Activated naive CD8-positive, alpha-beta T cell (primary cell): ENCODE measurements at regions not wholly inside any gene's neighbourhood (a gene's known extent, or its start where the extent isn't known, plus 50 kb on each side); places are given as distances from the start of the nearest gene placed in this dataset.
"Not testable (repeated sequence)": the region's sequence is repeated elsewhere in the genome, so short reads cannot be mapped to it uniquely, and the experiment has no call there.

Experiments used
- H3K27ac Mint-ChIP-seq: one replicate; pipeline ENCODE4 v1.8.0; 2021; ENCODE audit warnings: mixed read lengths
- H3K27me3 Mint-ChIP-seq: one replicate; pipeline ENCODE4 v1.8.0; 2021; ENCODE audit warnings: mixed read lengths
- H3K36me3 Mint-ChIP-seq: one replicate; pipeline ENCODE4 v1.8.0; 2021; ENCODE audit warnings: mixed read lengths
- H3K4me1 Mint-ChIP-seq: one replicate; pipeline ENCODE4 v1.8.0; 2021; ENCODE audit warnings: low read depth, mixed read lengths
- H3K4me3 Mint-ChIP-seq: one replicate; pipeline ENCODE4 v1.8.0; 2021; ENCODE audit warnings: mild to moderate bottlenecking, mixed read lengths
- H3K9me3 Mint-ChIP-seq: one replicate; pipeline ENCODE4 v1.8.0; 2021; ENCODE audit warnings: low read depth, mixed read lengths

DNA sequence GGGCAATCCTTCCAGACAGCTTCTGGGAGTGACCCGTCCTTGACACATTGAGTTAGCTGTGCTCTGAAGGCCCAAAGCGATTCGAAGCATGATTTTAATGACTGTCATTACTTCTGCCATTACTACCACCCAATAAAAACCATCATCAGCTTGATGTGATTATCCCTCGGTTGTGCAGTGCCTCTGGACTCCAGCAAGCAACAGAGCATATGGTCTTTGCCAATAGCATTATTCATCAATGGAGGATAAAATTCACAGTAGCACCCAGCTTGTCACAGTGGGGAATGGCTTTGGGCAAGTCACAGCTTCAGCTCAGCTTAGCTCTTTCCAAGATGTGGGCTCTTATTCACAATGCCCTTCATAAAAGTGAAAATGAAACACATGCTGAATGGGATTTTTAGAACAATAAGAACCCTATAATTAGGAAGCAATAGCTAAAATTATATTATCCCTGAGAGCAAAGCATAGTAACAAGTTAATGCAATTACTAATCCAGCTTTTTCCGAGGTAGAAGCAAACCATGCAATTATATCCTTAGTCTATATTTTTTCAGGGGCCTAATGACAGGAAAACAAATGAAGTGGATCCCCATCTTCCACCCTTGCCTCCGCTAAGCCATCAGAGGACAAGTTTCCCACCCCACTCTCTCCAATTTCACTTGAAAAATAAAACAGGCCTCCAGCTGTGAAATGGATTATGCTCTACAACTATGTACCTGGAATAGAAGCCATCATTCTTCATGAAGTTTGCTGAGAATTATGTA, 163.0 kb upstream of the EEA1 start:
- Mint-ChIP-seq H3K27me3 (no peaks in the 10 kb centered on the region), H3K4me1 (peaks cover 20% of the 10 kb centered on the region), H3K27ac (no peak overlapping the region), H3K9me3 (no peaks in the 10 kb centered on the region), H3K4me3 (no peak overlapping the region), H3K36me3 (peaks cover 2% of the 10 kb centered on the region)

DNA sequence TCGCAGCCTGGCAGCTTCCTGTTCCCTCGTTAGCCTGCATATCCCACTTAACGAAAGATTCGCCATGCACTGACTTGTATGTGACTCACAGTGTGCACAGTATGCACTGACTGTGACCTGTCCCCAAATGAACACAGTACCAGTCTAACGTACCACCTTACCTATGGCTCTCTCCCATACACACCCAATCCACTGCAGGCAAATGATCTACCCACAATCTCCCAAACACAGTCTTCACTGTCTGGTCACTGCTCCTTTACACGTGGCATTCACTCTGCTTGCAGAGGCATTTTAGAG, 163.5 kb upstream of the EEA1 start:
- Mint-ChIP-seq H3K36me3 (peaks cover 2% of the 10 kb centered on the region), H3K4me1 (peaks cover 20% of the 10 kb centered on the region), H3K4me3 (no peak overlapping the region), H3K27me3 (no peaks in the 10 kb centered on the region), H3K9me3 (no peaks in the 10 kb centered on the region), H3K27ac (peak overlapping the region; percentile 52)

DNA sequence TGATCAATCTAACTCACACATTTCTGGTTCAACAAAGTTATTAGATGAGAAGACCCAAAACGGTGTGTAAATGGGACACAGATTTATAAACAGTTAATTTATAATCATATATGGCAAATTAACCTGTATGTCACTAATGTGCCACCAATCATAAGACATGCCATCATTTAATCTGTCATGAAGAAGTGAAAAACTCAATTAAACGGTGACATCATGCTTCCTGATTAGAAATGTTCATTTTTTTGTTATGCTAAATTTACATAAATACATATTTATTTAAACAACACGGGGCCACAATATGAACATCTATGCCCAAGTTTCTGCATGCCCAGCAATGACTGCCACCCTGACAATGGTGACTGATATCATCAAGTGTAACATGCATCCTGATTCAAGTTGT, 164.1 kb upstream of the EEA1 start:
- Mint-ChIP-seq H3K27ac (no peak overlapping the region), H3K9me3 (no peaks in the 10 kb centered on the region), H3K4me1 (peaks cover 22% of the 10 kb centered on the region), H3K27me3 (no peaks in the 10 kb centered on the region), H3K4me3 (no peak overlapping the region), H3K36me3 (peaks cover 2% of the 10 kb centered on the region)

DNA sequence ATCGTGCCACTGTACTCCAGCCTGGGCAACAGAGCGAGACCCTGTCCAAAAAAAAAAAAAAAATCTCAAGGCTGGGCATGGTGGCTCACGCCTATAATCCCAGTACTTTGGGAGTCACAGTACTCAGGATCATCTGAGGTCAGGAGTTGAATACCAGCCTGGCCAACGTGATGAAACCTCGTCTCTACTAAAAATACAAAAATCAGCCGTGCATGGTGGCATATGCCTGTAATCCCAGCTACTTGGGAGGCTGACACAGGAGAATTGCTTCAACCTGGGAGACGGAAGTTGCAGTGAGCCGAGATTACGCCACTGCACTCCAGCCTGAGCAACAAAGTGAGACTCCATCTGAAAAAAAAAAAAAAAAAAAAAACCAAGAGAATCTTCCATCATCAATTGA, 165.1 kb upstream of the EEA1 start:
- not testable (repeated sequence) for H3K27me3 Mint-ChIP-seq, H3K36me3 Mint-ChIP-seq, H3K4me3 Mint-ChIP-seq, H3K27ac Mint-ChIP-seq, H3K9me3 Mint-ChIP-seq
- peaks cover 24% of the 10 kb centered on the region for H3K4me1 Mint-ChIP-seq

DNA sequence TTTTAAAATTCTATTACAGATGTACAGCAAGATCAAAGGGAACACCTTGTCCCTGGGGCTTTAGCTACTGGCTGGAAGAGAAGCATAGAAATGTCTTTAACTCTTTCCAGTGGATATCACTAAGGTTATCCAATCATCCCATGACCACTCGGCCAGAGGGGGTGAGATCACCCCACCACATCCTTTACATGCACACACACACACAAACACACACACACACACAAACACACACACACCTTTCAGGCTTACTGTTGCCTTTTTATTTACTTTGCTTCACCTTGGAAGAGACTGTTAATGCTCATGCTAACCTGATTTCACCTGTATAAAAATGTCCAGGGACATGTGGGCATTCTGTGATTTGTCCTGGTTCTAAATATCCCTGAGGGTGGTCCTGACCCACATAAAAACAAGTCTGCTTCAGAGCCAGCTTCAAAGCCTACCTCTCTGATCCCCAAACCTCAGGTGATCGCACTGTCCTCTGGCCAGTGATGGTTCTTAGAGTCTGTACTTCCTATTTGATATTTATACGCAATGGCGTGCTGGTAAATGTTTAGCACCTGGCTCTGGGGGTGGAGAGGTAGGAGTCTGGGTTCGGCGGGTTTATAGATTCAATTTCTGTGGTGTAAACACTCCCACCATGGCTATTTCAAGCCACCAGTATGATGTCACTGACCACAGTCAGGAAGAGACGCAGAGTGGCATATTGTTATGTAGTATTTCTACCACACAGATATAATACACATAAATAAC, 166.1 kb upstream of the EEA1 start:
- no peaks in the 10 kb centered on the region for H3K9me3 Mint-ChIP-seq
- H3K27ac Mint-ChIP-seq: no peak overlapping the region
- no peaks in the 10 kb centered on the region for H3K27me3 Mint-ChIP-seq
- no peaks in the 10 kb centered on the region for H3K36me3 Mint-ChIP-seq
- H3K4me3 Mint-ChIP-seq: no peak overlapping the region
- H3K4me1 Mint-ChIP-seq: peaks cover 19% of the 10 kb centered on the region

DNA sequence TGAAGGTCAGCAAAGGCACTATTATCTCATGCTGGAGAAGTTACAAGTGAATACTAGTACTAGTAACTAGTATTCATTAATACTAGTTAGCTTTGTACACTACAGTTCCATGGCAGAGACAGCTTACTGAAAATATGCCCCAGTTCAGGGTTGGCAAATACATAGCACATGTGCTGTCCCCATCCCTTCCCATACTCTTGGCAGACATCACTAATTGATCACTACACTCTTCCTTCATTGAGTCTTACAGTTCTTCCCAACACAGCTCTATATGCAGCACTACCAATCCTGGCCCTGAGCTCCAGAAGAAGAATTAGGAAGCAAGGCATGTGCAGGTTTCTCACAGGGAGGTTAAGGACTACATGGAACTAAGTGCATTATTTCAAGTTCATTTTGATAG, 168.3 kb upstream of the EEA1 start:
- Mint-ChIP-seq H3K4me3 (no peak overlapping the region), H3K27ac (no peak overlapping the region), H3K9me3 (no peaks in the 10 kb centered on the region), H3K27me3 (no peaks in the 10 kb centered on the region), H3K4me1 (peaks cover 7% of the 10 kb centered on the region), H3K36me3 (no peaks in the 10 kb centered on the region)

DNA sequence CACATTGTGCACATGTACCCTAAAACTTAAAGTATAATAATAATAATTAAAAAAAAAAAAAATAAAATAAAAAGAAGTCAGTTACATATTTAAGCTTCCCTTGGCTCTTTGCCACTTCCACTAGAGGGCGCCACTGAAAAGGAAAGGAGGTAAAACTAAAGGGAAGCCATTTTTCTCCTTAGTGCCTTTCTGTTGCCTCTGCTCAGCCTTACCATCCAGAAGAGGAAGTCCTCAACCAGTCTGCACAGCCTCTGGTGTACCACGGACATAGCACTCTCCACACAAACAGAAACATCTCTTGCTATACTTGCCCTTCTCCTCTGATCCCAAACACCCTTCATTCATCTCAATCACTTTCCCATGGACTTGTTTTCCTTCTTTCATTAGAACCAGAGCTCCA, 169.0 kb upstream of the EEA1 start:
- Mint-ChIP-seq H3K4me3 (no peak overlapping the region), H3K27ac (no peak overlapping the region), H3K36me3 (no peaks in the 10 kb centered on the region), H3K9me3 (no peaks in the 10 kb centered on the region), H3K4me1 (peaks cover 7% of the 10 kb centered on the region), H3K27me3 (no peaks in the 10 kb centered on the region)

DNA sequence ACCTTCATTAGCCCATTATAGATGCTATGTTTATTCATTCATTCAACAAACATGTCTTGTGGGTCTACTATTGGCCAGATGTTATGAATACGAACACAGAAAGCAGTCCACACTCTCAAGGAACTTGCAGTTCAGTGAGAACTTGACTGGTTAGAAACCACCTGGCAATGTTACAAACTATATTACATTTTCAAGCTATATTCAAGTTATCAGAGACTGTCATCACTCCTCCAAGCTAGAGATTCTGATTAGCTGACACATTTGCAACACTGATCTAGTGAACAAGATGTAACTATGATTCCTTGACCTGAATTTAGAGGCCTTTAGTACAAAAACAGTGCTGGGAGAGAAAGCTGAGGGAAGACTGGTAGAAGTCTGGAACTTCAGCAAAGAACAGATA, 170.7 kb upstream of the EEA1 start:
- Mint-ChIP-seq H3K4me1 (peaks cover 7% of the 10 kb centered on the region), H3K27me3 (no peaks in the 10 kb centered on the region), H3K4me3 (no peak overlapping the region), H3K9me3 (no peaks in the 10 kb centered on the region), H3K36me3 (no peaks in the 10 kb centered on the region), H3K27ac (no peak overlapping the region)

DNA sequence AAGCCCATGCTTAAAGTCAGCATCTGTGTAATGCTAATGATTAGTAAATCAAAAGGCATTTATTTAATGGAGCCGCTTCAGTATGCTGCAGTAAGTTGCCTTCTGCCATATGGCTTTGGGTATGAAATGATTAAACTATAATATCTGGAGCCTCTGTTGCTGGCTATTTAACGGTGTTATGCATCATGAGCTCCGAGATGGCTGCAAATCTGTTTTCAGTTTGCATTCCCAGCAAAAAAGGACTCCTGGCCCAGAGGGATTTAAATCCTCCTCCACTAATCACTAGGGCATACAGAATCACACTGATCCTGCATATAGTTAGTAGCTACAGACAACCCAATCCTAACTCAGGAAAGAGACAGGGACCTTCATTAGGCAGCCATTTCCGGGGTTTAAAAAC, 171.5 kb upstream of the EEA1 start:
- Mint-ChIP-seq H3K27ac (no peak overlapping the region), H3K4me1 (peaks cover 5% of the 10 kb centered on the region), H3K27me3 (no peaks in the 10 kb centered on the region), H3K36me3 (no peaks in the 10 kb centered on the region), H3K4me3 (no peak overlapping the region), H3K9me3 (no peaks in the 10 kb centered on the region)

DNA sequence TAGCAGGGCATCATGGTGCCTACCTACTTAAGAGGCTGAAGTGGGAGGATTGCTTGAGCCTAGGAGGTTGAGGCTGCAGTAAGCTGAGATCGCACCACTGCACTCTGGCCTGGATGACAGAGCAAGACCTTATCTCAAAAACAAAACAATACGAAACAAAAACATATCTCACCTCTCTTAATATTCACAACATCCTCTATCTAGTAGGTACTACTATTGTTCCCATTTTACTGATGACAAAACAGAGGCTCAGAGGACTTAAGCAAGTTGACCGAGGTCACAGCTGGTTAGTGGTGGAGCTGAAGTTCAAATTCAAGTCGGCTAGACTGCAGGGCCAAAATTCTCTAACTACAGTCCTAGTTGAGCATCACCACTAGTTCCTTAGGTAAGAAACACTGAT, 172.3 kb upstream of the EEA1 start:
- H3K27ac Mint-ChIP-seq: no peak overlapping the region
- H3K36me3 Mint-ChIP-seq: no peaks in the 10 kb centered on the region
- no peak overlapping the region for H3K4me3 Mint-ChIP-seq
- peaks cover 5% of the 10 kb centered on the region for H3K4me1 Mint-ChIP-seq
- no peaks in the 10 kb centered on the region for H3K27me3 Mint-ChIP-seq
- no peaks in the 10 kb centered on the region for H3K9me3 Mint-ChIP-seq

DNA sequence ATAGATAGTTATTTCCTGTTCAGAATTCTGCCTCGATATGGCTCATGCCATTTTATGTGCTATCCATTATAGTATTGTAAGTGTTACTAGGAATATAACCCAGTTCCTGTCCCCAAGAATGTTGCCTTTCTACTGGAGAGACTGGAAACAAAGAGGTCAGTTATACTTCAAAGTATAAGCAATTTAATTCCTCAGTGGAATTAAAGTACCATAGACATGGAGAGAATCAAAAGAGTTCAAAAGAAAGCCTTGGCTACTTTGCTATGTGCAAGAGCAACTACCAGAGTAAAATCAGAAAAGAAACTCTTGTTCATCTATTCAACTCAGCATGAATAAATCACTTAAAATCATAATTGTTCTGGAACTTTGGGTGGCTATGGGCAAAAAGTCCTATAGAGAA, 173.2 kb upstream of the EEA1 start:
- H3K4me3 Mint-ChIP-seq: no peak overlapping the region
- H3K27me3 Mint-ChIP-seq: no peaks in the 10 kb centered on the region
- no peaks in the 10 kb centered on the region for H3K9me3 Mint-ChIP-seq
- H3K4me1 Mint-ChIP-seq: peaks cover 6% of the 10 kb centered on the region
- H3K36me3 Mint-ChIP-seq: no peaks in the 10 kb centered on the region
- H3K27ac Mint-ChIP-seq: no peak overlapping the region

DNA sequence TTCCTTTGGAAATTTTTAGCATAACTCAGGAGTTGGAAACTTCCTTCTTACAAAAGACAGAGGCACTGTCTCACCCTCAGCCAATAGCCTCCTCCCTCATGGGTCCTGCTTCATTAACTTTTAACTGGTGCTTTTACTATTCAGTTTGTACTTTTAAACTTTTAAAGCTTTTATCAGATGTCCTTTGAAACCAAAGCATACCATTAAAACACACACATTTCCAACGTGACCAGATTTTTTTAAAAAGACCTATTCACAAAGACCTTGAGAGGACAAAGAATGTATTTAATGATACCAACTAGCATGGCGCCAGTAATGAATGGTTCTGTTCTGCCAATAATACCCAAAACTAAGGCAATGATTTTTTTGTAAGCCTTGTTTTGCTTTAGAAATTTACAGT, 173.6 kb upstream of the EEA1 start:
- peaks cover 6% of the 10 kb centered on the region for H3K4me1 Mint-ChIP-seq
- no peak overlapping the region for H3K4me3 Mint-ChIP-seq
- H3K9me3 Mint-ChIP-seq: no peaks in the 10 kb centered on the region
- H3K27ac Mint-ChIP-seq: no peak overlapping the region
- no peaks in the 10 kb centered on the region for H3K36me3 Mint-ChIP-seq
- no peaks in the 10 kb centered on the region for H3K27me3 Mint-ChIP-seq

DNA sequence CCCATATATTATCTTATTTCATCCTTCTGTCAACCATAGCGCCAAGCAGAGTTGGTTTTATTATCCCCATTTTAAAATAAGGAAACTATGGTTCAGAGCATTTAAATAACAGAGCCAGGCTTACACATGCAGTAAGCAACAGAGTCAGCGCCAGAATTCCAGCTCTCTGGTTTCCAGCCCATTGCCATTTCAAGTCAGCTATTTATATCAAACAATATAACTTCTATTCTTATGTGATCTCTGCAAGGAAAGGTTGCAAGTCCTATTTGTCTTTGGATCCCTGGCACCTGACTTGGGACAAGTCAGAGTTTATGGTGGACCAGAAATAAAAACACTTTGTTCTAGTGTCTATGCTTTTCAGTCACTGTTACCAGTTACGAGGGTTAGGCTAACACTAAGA, 174.1 kb upstream of the EEA1 start:
- H3K9me3 Mint-ChIP-seq: no peaks in the 10 kb centered on the region
- peaks cover 5% of the 10 kb centered on the region for H3K4me1 Mint-ChIP-seq
- H3K36me3 Mint-ChIP-seq: no peaks in the 10 kb centered on the region
- H3K27me3 Mint-ChIP-seq: no peaks in the 10 kb centered on the region
- H3K4me3 Mint-ChIP-seq: no peak overlapping the region
- no peak overlapping the region for H3K27ac Mint-ChIP-seq

DNA sequence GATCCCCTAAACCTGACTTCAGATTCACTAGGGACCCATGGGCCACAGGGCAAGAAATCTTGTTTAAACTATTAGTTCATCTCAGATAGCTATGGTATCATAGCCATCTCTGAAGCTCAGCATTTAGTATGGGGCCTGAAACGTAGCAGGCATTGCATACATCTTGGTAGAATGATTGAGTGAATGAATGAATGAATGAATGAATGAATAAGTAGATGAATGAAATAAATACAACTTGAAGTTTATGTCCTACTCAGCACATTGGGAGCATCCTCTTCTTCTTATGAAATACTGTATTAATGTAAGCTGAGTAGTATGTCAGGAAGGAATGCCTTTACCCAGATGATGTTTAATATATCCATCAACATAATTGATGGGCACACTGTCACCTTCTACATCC, 175.4 kb upstream of the EEA1 start:
- no peaks in the 10 kb centered on the region for H3K27me3 Mint-ChIP-seq
- H3K27ac Mint-ChIP-seq: no peak overlapping the region
- H3K9me3 Mint-ChIP-seq: no peaks in the 10 kb centered on the region
- H3K4me3 Mint-ChIP-seq: no peak overlapping the region
- no peaks in the 10 kb centered on the region for H3K36me3 Mint-ChIP-seq
- peaks cover 2% of the 10 kb centered on the region for H3K4me1 Mint-ChIP-seq

DNA sequence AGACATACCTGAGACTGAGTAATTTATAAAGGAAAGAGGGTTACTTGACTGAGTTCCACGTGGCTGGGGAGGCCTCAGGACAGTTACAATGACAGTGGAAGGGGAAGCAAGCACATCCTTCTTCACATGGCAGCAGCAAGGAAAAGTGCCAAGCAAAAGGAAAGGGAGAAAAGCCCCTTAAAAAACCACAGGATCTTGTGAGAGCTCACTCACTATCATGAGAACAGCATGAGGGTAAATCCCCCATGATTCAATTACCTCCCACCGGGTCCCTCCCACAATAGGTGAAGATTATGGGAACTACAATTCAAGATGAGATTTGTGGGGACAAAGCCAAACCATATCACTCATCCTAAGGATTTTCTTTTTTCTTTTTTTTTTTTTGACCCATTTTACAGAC, 177.8 kb upstream of the EEA1 start:
- peaks cover 6% of the 10 kb centered on the region for H3K4me1 Mint-ChIP-seq
- no peak overlapping the region for H3K4me3 Mint-ChIP-seq
- no peaks in the 10 kb centered on the region for H3K27me3 Mint-ChIP-seq
- H3K36me3 Mint-ChIP-seq: no peaks in the 10 kb centered on the region
- no peaks in the 10 kb centered on the region for H3K9me3 Mint-ChIP-seq
- no peak overlapping the region for H3K27ac Mint-ChIP-seq
